Activated CD8-positive, alpha-beta memory T cell treated with anti-CD3 and anti-CD28 coated beads for 1 hour (primary cell): ENCODE measurements at regions not wholly inside any gene's neighbourhood (a gene's known extent, or its start where the extent isn't known, plus 50 kb on each side); places are given as distances from the start of the nearest gene placed in this dataset.

Experiments
- DNase-seq, 2 donors: peaks; one replicate each; pipeline ENCODE4 v3.0.0-alpha.2; 2020; ENCODE audit warnings: low read depth in 1 of 2; ENCODE audit errors: extremely low read depth in 1 of 2

DNA sequence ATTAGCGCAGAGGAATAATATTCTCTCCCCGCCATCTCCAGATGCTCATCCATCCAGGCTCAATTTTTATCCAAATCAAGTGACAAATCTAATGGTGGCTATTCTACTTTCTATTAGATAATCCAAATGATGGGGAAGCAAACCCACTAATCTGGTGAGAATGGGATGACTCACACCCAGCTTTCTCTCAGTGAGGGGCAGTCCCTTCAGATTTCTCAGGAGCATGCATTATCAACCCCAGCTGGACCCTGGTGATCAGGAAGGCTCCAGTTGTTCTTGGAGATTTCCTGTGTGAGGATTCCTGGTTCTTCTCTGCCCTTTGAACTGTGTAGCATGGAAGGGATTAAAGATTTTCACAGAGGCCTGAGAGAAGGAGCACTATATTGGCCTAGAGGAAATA, 358.0 kb downstream of the WDR72 start:
- no peak for DNase-seq

DNA sequence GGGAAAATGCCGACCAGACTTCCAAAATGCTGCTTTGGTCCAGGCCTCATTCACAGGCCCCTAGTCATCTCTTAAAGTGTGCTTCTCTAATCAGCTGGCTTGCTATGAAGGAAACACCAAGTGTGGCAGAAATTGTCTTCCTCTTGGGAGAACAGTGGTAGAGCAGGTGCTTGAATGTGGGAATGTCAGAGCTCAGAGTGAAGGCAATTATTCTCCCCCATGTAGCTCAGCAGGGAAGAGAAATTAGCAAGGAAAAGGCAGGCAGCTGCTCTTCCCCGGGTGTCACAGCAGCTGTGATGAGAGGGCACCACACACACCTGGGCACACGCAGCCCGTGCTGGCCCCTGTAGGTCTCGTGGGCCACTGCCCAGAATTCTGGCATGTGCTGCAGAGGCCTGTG, 358.5 kb downstream of the WDR72 start:
- no peak for DNase-seq

DNA sequence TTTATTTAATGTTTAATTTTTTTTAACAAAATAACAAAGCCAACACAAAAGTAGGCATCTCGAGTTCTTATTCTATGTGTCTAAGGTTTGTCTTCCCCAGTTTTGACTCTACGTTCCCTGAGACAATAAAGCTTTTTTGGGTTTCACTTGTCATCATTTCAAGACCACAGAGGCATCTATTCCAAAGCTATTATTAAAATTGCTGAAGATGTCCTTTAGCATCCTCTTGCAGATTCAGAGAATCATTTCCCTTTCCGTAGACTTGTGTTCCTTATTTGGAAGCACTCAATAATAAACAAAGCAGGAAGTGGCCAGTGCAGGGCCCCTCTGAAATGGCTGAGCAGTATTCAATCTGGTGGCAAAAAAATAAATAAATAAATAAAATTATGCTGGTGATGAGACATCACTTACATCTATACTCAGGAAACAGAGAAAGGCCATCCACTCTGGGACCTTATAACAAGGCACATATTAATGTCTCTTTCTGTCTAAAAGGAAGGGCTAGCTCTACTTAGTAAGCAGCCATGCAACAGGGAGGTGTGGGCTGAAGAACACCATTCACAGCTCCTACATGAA, 362.3 kb downstream of the WDR72 start:
- DNase-seq = no peak

DNA sequence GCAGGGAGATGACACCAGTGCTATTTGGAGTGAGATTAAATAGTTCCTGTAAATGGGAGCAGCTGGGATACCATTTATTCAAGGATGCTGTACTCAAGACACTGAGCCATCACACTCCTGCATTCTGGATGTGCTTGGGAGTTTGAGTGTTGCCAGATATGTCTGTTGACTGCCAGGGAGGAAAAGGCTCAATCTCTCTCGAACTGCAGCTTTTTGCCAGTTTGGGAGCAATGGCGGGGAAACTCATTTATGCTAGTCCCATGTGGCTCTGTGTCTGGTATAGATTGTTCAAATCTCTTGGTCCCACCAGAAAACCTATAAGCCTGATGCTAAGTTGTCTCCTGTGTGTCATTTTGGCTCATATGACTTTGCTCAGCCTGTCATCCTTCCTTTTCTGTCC, 363.6 kb downstream of the WDR72 start:
- no peak for DNase-seq

DNA sequence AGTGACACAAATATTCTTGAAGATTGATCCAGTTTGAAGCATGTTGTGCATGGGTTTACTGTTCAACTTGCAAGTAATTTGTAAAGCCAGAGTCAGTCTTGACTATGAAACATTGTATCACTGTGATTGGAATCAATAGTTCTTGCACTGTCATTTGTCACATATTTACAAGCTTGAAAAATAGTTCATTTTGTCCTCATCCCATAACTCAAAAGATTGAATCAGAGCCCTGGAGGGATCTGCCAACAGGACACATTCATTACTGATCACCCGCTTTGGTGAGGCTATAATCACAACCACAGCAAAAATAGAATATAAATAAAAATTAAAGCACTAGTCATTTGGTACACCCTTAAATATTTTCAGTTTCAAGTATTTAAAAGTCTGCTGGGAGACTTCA, 368.9 kb downstream of the WDR72 start:
- no peak for DNase-seq

DNA sequence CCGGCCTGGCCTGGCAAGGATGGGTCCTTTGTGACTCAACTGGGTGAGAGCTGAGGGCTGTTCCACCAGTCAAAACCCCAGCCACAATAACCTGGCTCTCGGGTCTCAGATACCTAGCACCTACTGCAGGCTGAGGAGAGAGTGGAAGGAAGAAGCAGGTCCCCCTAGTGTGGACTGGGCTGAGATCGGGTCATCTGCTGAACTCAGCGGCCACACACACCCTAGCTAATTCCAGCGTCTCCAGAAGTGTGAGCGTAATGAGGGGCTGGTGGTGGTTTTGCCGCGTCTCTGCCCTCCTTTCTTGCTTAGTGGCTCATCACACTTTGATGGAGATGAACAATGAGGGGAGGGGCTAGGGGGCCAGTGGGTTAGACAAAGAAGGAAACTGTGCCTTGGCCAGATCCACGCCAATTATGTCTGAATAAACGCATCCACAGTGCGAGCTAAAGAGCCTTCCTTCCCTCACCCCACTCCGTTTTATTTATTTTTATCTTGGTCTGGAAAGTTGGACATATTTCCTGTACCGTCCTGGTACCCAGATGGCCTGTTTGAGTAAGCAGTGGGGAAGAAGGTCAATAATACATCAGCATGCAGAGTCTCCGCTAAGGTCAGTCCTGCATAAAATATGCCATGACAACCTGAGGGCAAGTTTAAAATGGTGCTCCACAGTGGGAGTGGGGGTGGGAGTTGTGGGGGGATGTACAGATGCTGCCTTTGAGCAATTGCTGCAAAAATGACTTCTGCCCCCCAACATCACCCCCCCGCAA, 370.0 kb downstream of the WDR72 start:
- no peak for DNase-seq

DNA sequence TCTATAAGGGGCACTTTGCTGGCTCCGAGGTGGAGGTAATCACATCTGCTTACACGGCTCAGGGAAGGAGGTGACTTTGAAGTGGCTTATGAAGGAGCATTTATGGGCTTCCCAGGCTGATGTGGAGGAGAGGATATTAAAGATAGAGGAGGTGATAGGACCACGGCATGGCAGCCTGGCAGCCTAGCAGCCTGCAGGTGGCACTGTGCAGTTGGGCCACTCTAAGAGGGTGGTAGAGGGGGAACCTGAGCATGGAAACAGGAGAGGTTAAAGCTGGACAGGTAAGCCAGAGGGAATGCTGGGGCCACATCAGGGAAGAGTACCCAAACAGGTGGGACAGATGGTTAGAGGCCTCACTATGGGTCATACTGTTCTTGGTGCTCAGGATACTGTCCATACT, 375.0 kb downstream of the WDR72 start:
- DNase-seq = no peak

DNA sequence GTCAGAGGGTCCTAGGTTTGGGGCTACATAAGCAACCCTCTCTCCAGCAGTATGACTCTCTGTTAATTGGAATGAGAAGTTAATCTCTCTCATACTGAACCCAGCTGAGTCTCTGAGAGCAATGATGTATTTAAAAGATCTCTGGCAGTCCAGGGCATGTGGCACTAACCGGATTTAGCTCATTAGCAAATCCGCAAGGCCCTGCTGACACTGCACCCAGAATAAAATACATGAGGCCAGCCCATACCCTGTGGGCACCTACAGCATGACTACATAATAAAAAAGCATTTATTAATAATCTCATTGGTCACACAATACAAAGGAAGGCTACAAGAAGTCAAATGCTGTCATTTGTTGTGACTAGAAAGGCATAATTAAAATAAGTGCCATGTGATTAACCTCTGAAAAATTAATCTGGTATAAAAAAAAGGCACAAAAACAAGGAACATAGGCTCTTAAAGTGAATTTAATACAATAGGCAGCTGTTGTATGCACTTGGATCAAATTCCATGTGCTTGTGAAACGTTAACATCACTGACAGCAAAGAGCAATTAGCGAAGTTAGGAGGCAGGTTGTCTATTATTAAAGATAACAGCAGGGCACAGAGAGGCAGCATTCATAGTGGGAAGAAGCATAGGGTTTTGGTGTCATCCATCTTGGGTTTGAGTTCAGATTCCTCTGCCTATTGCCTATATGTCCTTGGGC, 381.2 kb downstream of the WDR72 start:
- DNase-seq = no peak

DNA sequence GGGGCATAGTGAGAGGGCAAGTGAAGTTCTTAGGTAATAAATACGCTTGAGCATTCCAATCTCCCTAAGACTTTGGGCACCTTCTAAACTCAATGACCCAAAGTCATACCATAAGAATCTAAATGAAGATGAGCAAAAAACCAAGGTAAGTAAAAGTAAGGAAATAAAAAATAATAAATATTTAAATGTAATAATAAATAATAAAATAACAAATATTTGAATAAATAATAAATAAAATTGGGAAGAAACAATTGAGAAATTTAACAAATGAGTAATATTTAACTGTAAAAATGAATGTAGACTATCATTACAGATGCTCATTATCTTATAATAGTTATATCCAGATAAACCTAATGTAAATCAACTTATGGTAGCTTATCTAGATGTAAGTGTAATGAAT, 391.7 kb downstream of the WDR72 start:
- DNase-seq = no peak

DNA sequence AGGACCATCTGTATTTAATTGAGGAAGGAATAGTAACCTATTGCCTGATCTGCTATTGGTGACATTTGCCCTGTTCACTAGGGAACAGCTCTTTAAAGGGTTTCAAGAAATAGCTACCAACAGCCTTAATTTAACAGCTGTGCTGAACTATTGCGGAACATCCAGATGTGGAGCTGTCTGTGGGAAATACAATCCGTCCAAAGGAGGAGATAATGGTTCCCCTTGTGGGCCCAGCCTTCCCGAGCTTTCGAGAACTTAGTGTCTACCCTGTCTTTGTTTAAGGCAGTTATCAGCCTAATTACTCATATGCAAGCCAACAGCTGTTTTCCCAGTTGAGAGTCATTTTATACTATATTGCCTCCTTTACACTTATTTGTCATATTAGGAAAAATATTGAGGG, 398.6 kb downstream of the WDR72 start:
- DNase-seq = no peak

DNA sequence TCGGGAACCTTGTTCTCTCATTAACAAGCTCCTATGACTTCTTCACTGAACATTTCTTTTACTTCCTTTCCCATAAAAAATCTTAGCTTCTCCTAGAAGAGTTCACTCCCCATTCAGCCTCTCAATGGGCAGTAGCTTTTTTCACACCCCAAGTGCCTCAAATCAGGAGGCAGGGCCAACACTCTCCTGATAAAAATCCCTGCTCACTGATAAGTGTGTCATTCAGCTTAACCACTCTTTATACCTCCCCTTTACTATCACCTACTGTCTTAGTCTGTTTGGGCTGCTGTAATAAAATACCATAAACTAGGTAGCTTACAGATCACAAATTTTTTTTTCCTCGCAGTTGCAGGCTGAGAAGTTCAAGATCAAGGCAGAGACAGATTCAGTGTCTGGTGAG, 400.4 kb downstream of the WDR72 start:
- no peak for DNase-seq

DNA sequence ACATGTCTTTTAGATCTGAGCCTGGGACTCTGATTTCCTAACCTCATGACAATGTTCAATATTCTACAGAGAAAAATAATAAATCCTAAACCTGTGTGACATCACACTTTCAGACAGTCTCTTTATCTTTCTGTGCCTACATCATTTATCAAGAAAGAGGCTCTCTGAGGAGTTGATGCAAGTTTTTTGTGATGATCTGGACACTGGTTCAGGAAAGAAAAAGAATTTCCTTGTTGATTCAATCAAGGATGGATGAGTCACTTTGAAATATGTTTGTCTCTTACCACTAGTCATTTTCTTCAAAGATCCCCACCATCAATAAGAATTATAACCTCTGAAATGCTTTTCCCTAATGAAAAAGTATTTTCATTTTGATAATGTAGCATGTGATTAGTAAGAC, 404.6 kb downstream of the WDR72 start:
- DNase-seq = no peak

DNA sequence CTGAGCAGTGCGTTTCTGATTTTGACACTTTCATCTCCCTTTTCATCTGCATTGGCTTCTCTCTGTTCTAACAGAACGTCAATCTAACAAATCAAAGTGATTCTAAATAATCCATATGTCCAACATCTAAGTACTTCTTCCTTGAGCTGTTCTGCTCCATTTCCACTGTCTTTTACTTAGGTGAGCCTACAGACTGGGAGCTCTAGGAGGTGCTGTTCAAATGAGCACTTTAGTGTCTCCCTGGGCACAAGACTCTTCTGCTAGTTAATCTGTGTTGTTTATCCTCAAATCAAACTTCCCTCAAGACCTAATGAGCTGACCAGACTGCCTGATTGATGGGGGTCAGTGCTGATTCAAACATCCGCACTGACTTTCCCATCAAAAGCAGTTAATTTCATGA, 408.1 kb downstream of the WDR72 start:
- DNase-seq = no peak

DNA sequence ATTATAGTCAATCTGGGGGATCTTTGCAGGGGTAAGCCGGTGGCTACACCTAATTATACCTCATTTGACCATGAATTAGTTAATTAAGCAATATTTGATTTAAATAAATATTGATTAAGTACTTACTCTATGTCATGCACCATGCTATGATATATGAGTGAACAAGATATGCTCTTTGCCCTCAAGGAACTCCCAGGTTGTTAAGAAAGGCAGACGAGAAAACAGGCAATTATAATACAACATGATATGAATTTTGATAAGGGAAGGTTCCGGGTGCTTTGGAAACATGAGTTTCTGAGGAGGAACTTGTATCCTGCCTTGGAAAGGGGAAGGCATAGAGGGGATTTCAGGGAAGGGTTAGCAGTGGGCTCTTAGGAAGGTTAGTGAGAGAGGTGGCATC, 412.9 kb downstream of the WDR72 start:
- no peak for DNase-seq

DNA sequence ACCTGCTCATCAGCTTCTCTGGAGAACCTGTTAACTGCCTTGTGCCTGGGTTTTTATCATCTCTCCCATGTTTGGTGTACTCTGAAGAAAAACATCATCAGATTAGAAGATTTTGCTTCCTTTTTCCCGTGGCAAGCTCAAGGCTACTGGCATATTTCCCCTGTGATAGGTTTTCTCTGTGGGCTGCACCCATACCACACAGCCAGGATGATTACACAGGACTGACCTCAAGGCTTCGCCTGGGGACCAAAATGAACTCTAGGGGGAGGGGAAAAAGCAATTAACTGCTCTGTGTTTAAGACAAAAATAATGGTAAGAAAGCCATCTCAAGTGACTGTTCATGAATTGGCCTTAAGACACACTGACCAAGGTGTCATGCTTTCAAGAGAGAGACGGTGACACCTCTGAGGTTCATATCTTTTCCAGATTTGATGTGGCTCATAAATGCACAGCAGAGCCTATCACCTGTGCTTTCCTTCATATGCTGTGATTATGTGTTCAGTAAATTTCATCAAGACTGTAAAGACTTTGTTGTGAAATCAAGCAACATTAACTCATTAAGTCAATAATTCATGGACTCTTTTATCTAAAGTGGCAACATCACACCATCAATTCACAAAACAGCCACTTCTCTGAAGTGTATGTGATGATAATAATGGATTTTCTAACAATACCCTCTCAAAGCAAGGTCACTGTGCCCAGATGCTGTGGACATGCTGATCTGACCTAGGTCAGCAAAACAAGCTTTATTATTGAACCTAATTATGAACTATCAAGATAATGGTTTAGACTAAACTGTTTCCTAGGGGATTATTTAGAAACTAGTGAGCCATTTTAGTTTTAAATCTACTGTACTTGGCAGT, 427.9 kb downstream of the WDR72 start:
- DNase-seq = no peak

DNA sequence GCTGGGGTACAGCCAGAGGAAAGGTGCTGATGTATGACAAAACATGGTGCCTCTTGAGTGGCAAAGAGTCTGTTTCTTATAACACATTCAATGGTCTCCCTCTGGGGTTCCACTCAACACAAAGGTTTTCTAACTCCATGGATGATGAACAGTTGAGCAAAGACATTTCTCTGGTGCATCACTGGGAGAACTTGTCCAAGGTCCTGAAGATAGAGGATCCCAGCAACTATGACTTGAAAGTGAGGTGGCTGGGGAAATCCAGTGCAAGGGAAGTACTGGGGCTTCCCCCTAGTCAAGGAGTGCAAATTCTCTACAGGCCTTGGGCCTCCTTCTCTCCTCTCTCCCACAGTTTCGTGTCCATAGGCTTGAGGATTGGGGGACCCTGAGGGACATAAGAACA, 431.1 kb downstream of the WDR72 start:
- no peak for DNase-seq

DNA sequence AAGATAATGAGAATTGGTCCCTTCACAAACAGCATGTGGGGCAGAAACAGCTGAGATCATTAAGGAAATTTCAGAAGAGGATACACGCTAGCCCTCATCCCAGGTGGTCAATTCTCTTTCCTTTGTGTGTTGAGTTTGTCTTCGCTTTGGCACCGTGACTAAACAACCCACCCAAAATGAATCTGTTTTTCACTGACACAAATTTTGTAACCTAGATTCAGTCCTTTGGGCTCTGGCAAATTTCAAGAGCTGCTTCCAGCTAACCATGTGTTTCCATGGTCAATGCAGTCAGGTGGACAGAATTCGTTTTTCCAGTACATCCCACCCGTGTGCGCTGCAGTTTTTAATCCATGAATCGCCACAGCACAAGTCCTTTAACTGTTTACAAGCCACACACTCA, 435.4 kb downstream of the WDR72 start:
- DNase-seq = no peak

DNA sequence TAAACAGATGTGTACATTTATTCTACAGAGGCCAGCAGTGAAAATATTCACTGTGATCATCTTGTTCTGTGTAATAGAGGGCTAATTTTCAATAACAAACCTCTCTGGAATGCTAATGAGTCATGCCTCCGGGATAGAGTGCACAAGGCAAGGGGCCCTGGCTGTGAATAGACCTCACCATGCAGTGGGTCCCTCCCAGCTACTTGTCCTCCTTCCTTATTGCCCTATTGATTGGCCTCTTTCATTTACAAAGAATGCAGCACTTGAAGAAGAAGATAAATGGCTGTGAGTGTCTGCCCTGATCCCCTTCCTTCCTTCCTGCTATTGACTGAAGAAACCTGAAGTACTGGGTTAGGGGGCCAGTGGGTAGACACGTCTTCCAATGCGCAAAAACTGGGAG, 436.3 kb downstream of the WDR72 start:
- DNase-seq = no peak

DNA sequence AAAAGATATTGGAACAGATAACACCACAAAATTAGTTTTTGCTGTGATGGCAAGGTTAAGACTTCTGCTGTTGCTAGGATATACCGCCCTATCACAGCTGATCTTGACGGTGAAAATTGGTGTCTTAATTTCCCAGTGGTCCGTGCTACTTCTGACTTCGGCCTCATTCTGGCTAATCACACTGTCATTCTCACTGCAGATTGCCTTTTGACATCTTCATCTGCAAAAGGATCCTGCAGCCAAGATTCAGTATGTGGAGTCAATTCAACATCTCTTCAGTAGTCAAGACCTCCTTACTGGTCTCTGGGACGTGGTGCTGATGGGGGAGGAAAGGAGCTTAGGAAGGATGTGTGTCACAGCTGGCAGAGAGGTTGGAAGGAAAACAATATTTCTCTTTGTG, 438.6 kb downstream of the WDR72 start:
- no peak for DNase-seq

DNA sequence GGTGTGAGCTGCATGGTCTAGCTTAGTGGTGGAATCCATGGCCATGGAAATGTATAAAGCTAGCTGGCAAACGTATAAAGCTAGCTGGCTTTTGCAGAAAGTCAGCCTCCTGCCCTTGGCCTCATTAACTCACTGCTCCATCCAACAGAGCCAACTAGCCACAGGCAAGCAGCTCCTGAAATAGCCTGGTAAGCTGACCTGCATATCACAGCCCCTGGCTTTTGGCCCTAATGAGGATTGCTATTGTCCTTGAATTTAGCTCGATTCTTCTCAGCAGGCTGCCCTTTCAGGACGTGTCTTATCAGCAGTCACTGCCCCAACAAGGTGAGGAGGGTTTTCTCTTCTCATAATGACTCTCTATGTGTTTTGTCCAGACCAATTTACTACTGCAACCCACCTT, 446.8 kb downstream of the WDR72 start:
- DNase-seq = no peak

DNA sequence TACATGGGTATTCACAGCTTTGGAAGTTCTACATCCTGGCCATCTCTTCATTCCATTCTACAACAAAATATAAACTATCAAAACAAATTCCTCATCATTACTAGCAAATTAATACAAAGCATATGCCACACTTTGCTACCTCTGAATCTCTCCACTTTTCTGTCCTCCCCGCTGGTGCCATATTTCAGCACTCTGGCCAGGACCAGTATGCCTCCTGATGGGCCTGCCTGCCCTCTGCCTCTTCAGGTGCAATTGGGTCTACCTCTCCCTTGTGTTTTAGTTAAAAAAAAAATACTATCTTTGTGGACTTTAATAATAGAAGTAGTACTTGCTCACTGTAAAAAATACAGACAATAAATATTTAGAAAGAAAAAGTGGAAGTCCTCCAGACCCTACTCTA, 448.8 kb downstream of the WDR72 start:
- no peak for DNase-seq
